H1 (cell line): ENCODE measurements at regions not wholly inside any gene's neighbourhood (a gene's known extent, or its start where the extent isn't known, plus 50 kb on each side); places are given as distances from the start of the nearest gene placed in this dataset.
A peak's percentile ranks its signal among the peaks of the same experiment; 100 is the strongest.

Source experiments
- CTCF ChIA-PET: fragments of 300-600 bp; sonication (Branson Sonifier 250); formaldehyde crosslinking; loops from one replicate; lab custom pipeline; 2021; ENCODE audit not compliant: partially characterized antibody; lab: Charles Lee
- POLR2A ChIA-PET: fragments of 300-600 bp; sonication (Branson Sonifier 250); formaldehyde crosslinking; loops from one replicate; lab custom pipeline; 2021; ENCODE audit warnings: inconsistent platforms; ENCODE audit not compliant: partially characterized antibody; lab: Charles Lee
- DNase-seq, 2 experiments: peaks; one replicate each; pipeline versions ENCODE4 v3.0.0 to v3.0.0-alpha.2; 2010 to 2022; ENCODE audit warnings: low spot score in 2 of 2, low read depth in 1 of 2, mixed read lengths in 1 of 2
- FAIRE-seq: peaks from 2 replicates; lab custom pipeline; 2011; peaks lifted over from hg19 to GRCh38; lab: Jason Lieb, UNC
- H2AFZ ChIP-seq: 2 replicates; pipeline ENCODE4 v1.8.1; 2012; ENCODE audit warnings: low read length, inconsistent platforms
- H2AK5ac ChIP-seq: 2 replicates; pipeline ENCODE4 v1.6.1; 2013; ENCODE audit warnings: low read depth, low read length
- H2BK120ac ChIP-seq: replicated peaks from 2 replicates; pipeline ENCODE3; 2013; ENCODE audit warnings: low read depth, low read length, inconsistent platforms
- H2BK12ac ChIP-seq: 2 replicates; pipeline ENCODE4 v1.6.1; 2013; ENCODE audit warnings: low read depth, low read length
- H2BK15ac ChIP-seq: 2 replicates; pipeline ENCODE4 v1.6.1; 2013; ENCODE audit warnings: low read length
- H2BK20ac ChIP-seq: 2 replicates; pipeline ENCODE4 v1.6.1; 2013; ENCODE audit warnings: low read length
- H2BK5ac ChIP-seq: 2 replicates; pipeline ENCODE4 v1.6.1; 2013; ENCODE audit warnings: low read depth, low read length
- H3K14ac ChIP-seq: 2 replicates; pipeline ENCODE4 v1.6.1; 2013; ENCODE audit warnings: inconsistent platforms; ENCODE audit not compliant: insufficient read length
- H3K18ac ChIP-seq: 2 replicates; pipeline ENCODE4 v1.6.1; 2013; ENCODE audit warnings: low read length; ENCODE audit errors: extremely low read depth
- H3K23ac ChIP-seq: 2 replicates; pipeline ENCODE4 v1.6.1; 2013; ENCODE audit warnings: inconsistent platforms; ENCODE audit not compliant: insufficient read length
- H3K23me2 ChIP-seq: 2 replicates; pipeline ENCODE4 v1.6.1; 2013; ENCODE audit warnings: low read depth, low read length
- H3K27ac ChIP-seq: 2 replicates; pipeline ENCODE4 v1.6.1; 2011; ENCODE audit warnings: low read depth, low read length, inconsistent platforms
- H3K27me3 ChIP-seq, 4 experiments: replicated peaks in 1 of 4; 1 replicate in 1 of 4; 2 replicates in 3 of 4; pipeline versions ENCODE4 v1.6.1 to v1.8.1; 2011 to 2013; ENCODE audit warnings: low read length in 3 of 4, mild to moderate bottlenecking in 3 of 4, inconsistent platforms in 2 of 4, mixed read lengths in 2 of 4, moderate library complexity in 1 of 4; ENCODE audit not compliant: control insufficient read depth in 3 of 4, insufficient read depth in 3 of 4; ENCODE audit errors: extremely low read depth in 1 of 4
- H3K36me3 ChIP-seq, 4 experiments: 2 replicates each; pipeline versions ENCODE4 v1.6.1 to v1.8.1; 2011 to 2013; ENCODE audit warnings: mild to moderate bottlenecking in 4 of 4, low read length in 3 of 4, moderate library complexity in 2 of 4, control low read depth in 1 of 4, inconsistent platforms in 1 of 4; ENCODE audit not compliant: insufficient read depth in 4 of 4, control insufficient read depth in 2 of 4
- H3K4ac ChIP-seq: replicated peaks from 2 replicates; pipeline ENCODE3; 2013; ENCODE audit warnings: low read length, low read depth, mixed read lengths, inconsistent platforms; ENCODE audit not compliant: insufficient read length
- H3K4me1 ChIP-seq, 4 experiments: replicated peaks in 1 of 4; 1 replicate in 1 of 4; 2 replicates in 3 of 4; pipeline versions ENCODE4 v1.6.1 to v1.8.1; 2011 to 2013; ENCODE audit warnings: low read length in 3 of 4, inconsistent platforms in 2 of 4, mixed read lengths in 1 of 4; ENCODE audit not compliant: insufficient read depth in 4 of 4, control insufficient read depth in 3 of 4
- H3K4me2 ChIP-seq, 2 experiments: 2 replicates each; pipeline versions ENCODE4 v1.6.1 to v1.8.1; 2011 to 2013; ENCODE audit warnings: low read depth in 2 of 2, low read length in 2 of 2, control low read depth in 1 of 2, inconsistent platforms in 1 of 2, mild to moderate bottlenecking in 1 of 2; ENCODE audit not compliant: insufficient read depth in 1 of 2
- H3K4me3 ChIP-seq, 4 experiments: fragments of 200-600, 300-600 bp in 1 of 4; sonication (generic), shearing (Covaris generic), sonication (Bioruptor Twin) in 1 of 4; 2 replicates each; pipeline versions ENCODE4 v1.5.1 to v1.8.1; 2011 to 2016; ENCODE audit warnings: low read length in 4 of 4, low read depth in 3 of 4, control low read depth in 2 of 4, inconsistent platforms in 2 of 4, mild to moderate bottlenecking in 2 of 4, mixed read lengths in 1 of 4, moderate library complexity in 1 of 4; ENCODE audit not compliant: insufficient read depth in 2 of 4; ENCODE audit errors: extremely low read depth in 1 of 4
- H3K56ac ChIP-seq: replicated peaks from 2 replicates; pipeline ENCODE3; 2013; ENCODE audit warnings: low read depth, mild to moderate bottlenecking, mixed read lengths, low read length, inconsistent platforms; ENCODE audit not compliant: insufficient read length
- H3K79me1 ChIP-seq: 2 replicates; pipeline ENCODE4 v1.6.1; 2013; ENCODE audit warnings: low read depth, low read length, control low read depth
- H3K79me2 ChIP-seq, 2 experiments: 2 replicates each; pipeline versions ENCODE4 v1.6.1 to v1.8.1; 2012 to 2013; ENCODE audit warnings: low read length in 2 of 2, mild to moderate bottlenecking in 2 of 2, inconsistent platforms in 1 of 2; ENCODE audit not compliant: insufficient read depth in 2 of 2, control insufficient read depth in 1 of 2
- H3K9ac ChIP-seq, 4 experiments: replicated peaks in 1 of 4; 1 replicate in 1 of 4; 2 replicates in 3 of 4; pipeline versions ENCODE4 v1.6.1 to v1.8.1; 2011 to 2013; ENCODE audit warnings: low read depth in 3 of 4, low read length in 3 of 4, control low read depth in 2 of 4, mild to moderate bottlenecking in 2 of 4, moderate library complexity in 2 of 4, inconsistent platforms in 1 of 4; ENCODE audit errors: extremely low read depth in 1 of 4
- H3K9me3 ChIP-seq, 2 experiments: 2 replicates each; pipeline versions ENCODE4 v1.6.1 to v1.8.1; 2012 to 2013; ENCODE audit warnings: mild to moderate bottlenecking in 2 of 2, moderate library complexity in 2 of 2, control low read depth in 1 of 2, inconsistent platforms in 1 of 2, low read depth in 1 of 2, low read length in 1 of 2, mixed read lengths in 1 of 2; ENCODE audit not compliant: insufficient read depth in 2 of 2
- H4K20me1 ChIP-seq, 2 experiments: replicated peaks in 1 of 2; 2 replicates each; pipeline versions ENCODE3 to v1.8.1; 2011 to 2013; ENCODE audit warnings: inconsistent platforms in 2 of 2, low read length in 2 of 2, mild to moderate bottlenecking in 1 of 2; ENCODE audit not compliant: insufficient read depth in 2 of 2, control insufficient read depth in 1 of 2
- H4K5ac ChIP-seq: 2 replicates; pipeline ENCODE4 v1.6.1; 2013; ENCODE audit warnings: low read length, low read depth, mixed read lengths, inconsistent platforms; ENCODE audit not compliant: insufficient read length
- H4K8ac ChIP-seq: 2 replicates; pipeline ENCODE4 v1.8.0; 2013; ENCODE audit warnings: mild to moderate bottlenecking, moderate library complexity, low read length, inconsistent platforms; ENCODE audit not compliant: insufficient read depth; ENCODE audit errors: extremely low read depth
- H4K91ac ChIP-seq: replicated peaks from 2 replicates; pipeline ENCODE3; 2013; ENCODE audit warnings: low read length, mixed read lengths, inconsistent platforms; ENCODE audit not compliant: insufficient read length
- JUND ChIP-seq: IDR thresholded peaks from 2 replicates; pipeline ENCODE4 v1.6.1; 2011; ENCODE audit warnings: mild to moderate bottlenecking, improper control_type of control experiment, low read length
- NRF1 ChIP-seq: IDR thresholded peaks from 2 replicates; pipeline ENCODE4 v1.6.1; 2011; ENCODE audit warnings: mild to moderate bottlenecking, low read depth, low read length, improper control_type of control experiment
- RAD21 ChIP-seq, 2 experiments: IDR thresholded peaks in 1 of 2; conservative IDR thresholded peaks in 1 of 2; 2 replicates each; pipeline ENCODE4 v1.6.1; 2011; ENCODE audit warnings: low read depth in 2 of 2, low read length in 2 of 2, improper control_type of control experiment in 1 of 2, inconsistent platforms in 1 of 2, mild to moderate bottlenecking in 1 of 2, moderate library complexity in 1 of 2
- SIX5 ChIP-seq: IDR thresholded peaks from 2 replicates; pipeline ENCODE4 v1.6.1; 2011; ENCODE audit warnings: mild to moderate bottlenecking, low read depth, low read length
- WGBS, 2 experiments: shearing (Covaris generic) in 1 of 2; methylation state at CpG; one replicate each; pipeline versions ENCODE4 v1.1.6 to v1.1.7; 2013 to 2015; ENCODE audit warnings: low lambda C conversion rate in 2 of 2, mixed read lengths in 2 of 2, inconsistent platforms in 1 of 2, low coverage in 1 of 2, missing lambda C conversion rate in 1 of 2; ENCODE audit not compliant: insufficient replicate concordance in 2 of 2, insufficient coverage in 1 of 2, insufficient read length in 1 of 2; ENCODE audit errors: extremely low coverage in 1 of 2, missing lambda C conversion rate in 1 of 2; 5-methylcytosine and 5-hydroxymethylcytosine counted together
- TF ChIP-seq, protein P1 (sequence below): IDR thresholded peaks from 2 replicates; pipeline ENCODE4 v1.6.1; 2011; ENCODE audit warnings: low read length, improper control_type of control experiment
- TF ChIP-seq, protein P2 (sequence below), 3 experiments: IDR thresholded peaks; 1 replicate in 2 of 3; 2 replicates in 1 of 3; pipeline versions ENCODE4 v1.5.1 to v1.6.1; 2011; ENCODE audit warnings: low read length in 3 of 3, mild to moderate bottlenecking in 3 of 3, inconsistent platforms in 2 of 3, low read depth in 1 of 3, moderate library complexity in 1 of 3; ENCODE audit not compliant: insufficient read depth in 1 of 3; ENCODE audit errors: control extremely low read depth in 1 of 3

DNA sequence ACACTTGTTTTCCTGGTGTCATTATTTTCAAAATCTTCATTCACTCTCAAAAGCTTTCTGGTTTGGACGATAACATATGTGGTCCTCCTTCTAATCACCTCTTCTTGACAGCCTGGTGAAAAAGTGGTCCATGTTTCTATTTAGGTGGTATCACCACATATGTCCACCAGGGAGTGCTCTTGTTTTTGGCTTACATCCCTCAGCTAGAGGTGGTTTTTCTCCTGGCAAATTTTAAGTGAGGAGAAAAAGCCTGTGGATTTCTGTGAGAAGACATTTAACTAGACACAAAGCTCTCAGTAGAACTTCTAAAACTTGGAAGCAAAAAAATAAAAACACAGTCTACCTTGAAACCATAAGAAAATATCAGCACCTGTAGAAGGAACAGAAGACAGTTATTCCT is 58.0 kb upstream of the FRMPD4 start:
- FAIRE-seq: peak; percentile 98
- Histone ChIP-seq H2BK15ac (no peak overlapping the region), H3K9me3 (peaks cover 0 to 9% of the 10 kb centered on the region in 2 experiments; a peak in 2 of 4 replicates), H4K8ac (no peak overlapping the region), H4K5ac (no peak overlapping the region), H3K9ac (no peak overlapping the region), H3K56ac (no peak overlapping the region), H3K14ac (no peak overlapping the region), H2BK12ac (no peak overlapping the region), H3K27me3 (no peaks in the 10 kb centered on the region), H2AFZ (no peak overlapping the region), H4K20me1 (no peaks in the 10 kb centered on the region), H3K18ac (no peak overlapping the region), H3K23me2 (no peaks in the 10 kb centered on the region), H3K4ac (no peak overlapping the region), H2AK5ac (no peak overlapping the region), H3K36me3 (no peaks in the 10 kb centered on the region), H3K4me3 (no peak overlapping the region), H3K4me2 (no peak overlapping the region), H3K23ac (no peak overlapping the region), H2BK120ac (no peak overlapping the region), H3K4me1 (peaks cover 0 to 7% (median 0%) of the 10 kb centered on the region in 4 experiments; a peak in 1 of 7 replicates), H3K27ac (no peak overlapping the region), H4K91ac (no peak overlapping the region), H3K79me2 (no peaks in the 10 kb centered on the region), H3K79me1 (no peaks in the 10 kb centered on the region), H2BK5ac (no peak overlapping the region), H2BK20ac (no peak overlapping the region)
- ChIA-PET CTCF (interaction anchor here (0.6 to 1.7 kb wide), 13 partner anchors 10 to 691 kb away, joined by 3 to 5 read pairs (median 3); no protein-coding TSS in a partner anchor), POLR2A (no interaction called here)
- TF ChIP-seq RAD21 (IDR thresholded peaks at IDR 0.05 in 1 of 2, conservative IDR thresholded peaks at IDR 0.05 in 1 of 2; ENCODE audit: low read depth in 2 of 2, low read length in 2 of 2): peak; percentile 70 to 78
- TF ChIP-seq SIX5: no peak
- TF ChIP-seq, protein P1, sequence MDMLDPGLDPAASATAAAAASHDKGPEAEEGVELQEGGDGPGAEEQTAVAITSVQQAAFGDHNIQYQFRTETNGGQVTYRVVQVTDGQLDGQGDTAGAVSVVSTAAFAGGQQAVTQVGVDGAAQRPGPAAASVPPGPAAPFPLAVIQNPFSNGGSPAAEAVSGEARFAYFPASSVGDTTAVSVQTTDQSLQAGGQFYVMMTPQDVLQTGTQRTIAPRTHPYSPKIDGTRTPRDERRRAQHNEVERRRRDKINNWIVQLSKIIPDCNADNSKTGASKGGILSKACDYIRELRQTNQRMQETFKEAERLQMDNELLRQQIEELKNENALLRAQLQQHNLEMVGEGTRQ: no peak
- TF ChIP-seq JUND: no peak
- TF ChIP-seq, protein P2, sequence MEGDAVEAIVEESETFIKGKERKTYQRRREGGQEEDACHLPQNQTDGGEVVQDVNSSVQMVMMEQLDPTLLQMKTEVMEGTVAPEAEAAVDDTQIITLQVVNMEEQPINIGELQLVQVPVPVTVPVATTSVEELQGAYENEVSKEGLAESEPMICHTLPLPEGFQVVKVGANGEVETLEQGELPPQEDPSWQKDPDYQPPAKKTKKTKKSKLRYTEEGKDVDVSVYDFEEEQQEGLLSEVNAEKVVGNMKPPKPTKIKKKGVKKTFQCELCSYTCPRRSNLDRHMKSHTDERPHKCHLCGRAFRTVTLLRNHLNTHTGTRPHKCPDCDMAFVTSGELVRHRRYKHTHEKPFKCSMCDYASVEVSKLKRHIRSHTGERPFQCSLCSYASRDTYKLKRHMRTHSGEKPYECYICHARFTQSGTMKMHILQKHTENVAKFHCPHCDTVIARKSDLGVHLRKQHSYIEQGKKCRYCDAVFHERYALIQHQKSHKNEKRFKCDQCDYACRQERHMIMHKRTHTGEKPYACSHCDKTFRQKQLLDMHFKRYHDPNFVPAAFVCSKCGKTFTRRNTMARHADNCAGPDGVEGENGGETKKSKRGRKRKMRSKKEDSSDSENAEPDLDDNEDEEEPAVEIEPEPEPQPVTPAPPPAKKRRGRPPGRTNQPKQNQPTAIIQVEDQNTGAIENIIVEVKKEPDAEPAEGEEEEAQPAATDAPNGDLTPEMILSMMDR (IDR thresholded peaks at IDR 0.05; ENCODE audit: control extremely low read depth in 1 of 3, insufficient read depth in 1 of 3, low read depth in 1 of 3, low read length in 3 of 3): peak in 2 of 3 experiments; percentile 48 to 51; a peak in 3 of 4 replicates
- no peak for TF ChIP-seq NRF1
- no peak for DNase-seq
- WGBS, 2 experiments: 56% methylated on average over 1 of the region's 1 CpG; no CpG with 5 or more reads in 1 of the 2 experiments
